ENCODE measurements at regions not wholly inside any gene's neighbourhood (a gene's known extent, or its start where the extent isn't known, plus 50 kb on each side); places are given as distances from the start of the nearest gene placed in this dataset.

GRCh38 chr3:71942432-71943187, 157.7 kb upstream of the PROK2 start (continued):
- TF ChIP-seq RAD21 (IDR thresholded peaks at IDR 0.05 in 1 of 2, conservative IDR thresholded peaks at IDR 0.05 in 1 of 2; ENCODE audit: low read depth in 2 of 2, low read length in 2 of 2) (peak; percentile 23 to 56; a peak in 3 of 4 replicates), KDM4A (IDR thresholded peaks at IDR 0.05; ENCODE audit: low read depth, low read length, severe bottlenecking) (no peak), RBBP5 (IDR thresholded peaks at IDR 0.05; ENCODE audit: borderline replicate concordance, low read depth, low read length) (no peak)

Data from H1 (cell line).